Erythroblast (primary cell): ENCODE measurements at regions not wholly inside any gene's neighbourhood (a gene's known extent, or its start where the extent isn't known, plus 50 kb on each side); places are given as distances from the start of the nearest gene placed in this dataset.

ENCODE experiments used
- GATA1 ChIP-seq: IDR thresholded peaks from 2 replicates; pipeline ENCODE4 v1.6.1; 2011; ENCODE audit warnings: low read depth, mild to moderate bottlenecking, control low read depth, low read length, moderate library complexity
- POLR2A ChIP-seq: IDR thresholded peaks from 2 replicates; pipeline ENCODE4 v1.6.1; 2011; ENCODE audit warnings: mild to moderate bottlenecking, low read length

- no peak for TF ChIP-seq GATA1
- TF ChIP-seq POLR2A: no peak
Measured at GRCh38 chr10:109762555-109762954, 160.8 kb downstream of the XPNPEP1 start.
